ENCODE measurements at regions not wholly inside any gene's neighbourhood (a gene's known extent, or its start where the extent isn't known, plus 50 kb on each side); places are given as distances from the start of the nearest gene placed in this dataset.

DNA sequence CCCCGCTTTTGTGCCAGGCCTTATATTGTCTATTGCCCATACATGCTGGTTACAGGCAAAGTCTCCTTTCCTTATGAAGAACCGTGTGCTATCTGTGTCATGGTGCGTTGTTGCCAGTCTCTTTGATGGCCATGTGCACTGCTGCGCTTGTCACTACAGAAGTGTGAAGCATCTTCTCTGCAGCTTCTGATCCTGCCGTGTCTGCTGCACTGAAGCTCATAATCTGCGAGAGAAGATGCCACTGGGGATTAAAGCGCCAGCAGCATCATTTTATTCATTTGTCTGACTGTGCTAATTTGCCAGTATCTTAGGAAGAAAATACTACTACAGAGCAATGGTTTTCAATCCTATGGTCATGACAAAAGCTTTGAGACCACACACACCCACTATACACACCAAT lies 330.1 kb downstream of the FAT3 start:
- no peak overlapping the region for H2AK5ac ChIP-seq (ENCODE audit: low read depth, low read length)
- no peak overlapping the region for H4K91ac ChIP-seq (replicated peaks; ENCODE audit: insufficient read length, low read length)
- no peaks in the 10 kb centered on the region for H4K20me1 ChIP-seq (replicated peaks in 1 of 2; ENCODE audit: control insufficient read depth in 1 of 2, insufficient read depth in 2 of 2, low read length in 2 of 2)
- H2BK5ac ChIP-seq (ENCODE audit: low read depth, low read length), result no peak overlapping the region
- H2BK15ac ChIP-seq (ENCODE audit: low read length), result no peak overlapping the region
- no peak overlapping the region for H2AFZ ChIP-seq (ENCODE audit: low read length)
- no peak overlapping the region for H3K27ac ChIP-seq (ENCODE audit: low read depth, low read length)
- no peak overlapping the region for H2BK12ac ChIP-seq (ENCODE audit: low read depth, low read length)
- no peak for TF ChIP-seq POU5F1 (IDR thresholded peaks at IDR 0.05; ENCODE audit: low read depth, low read length)
- TF ChIP-seq, protein P1, sequence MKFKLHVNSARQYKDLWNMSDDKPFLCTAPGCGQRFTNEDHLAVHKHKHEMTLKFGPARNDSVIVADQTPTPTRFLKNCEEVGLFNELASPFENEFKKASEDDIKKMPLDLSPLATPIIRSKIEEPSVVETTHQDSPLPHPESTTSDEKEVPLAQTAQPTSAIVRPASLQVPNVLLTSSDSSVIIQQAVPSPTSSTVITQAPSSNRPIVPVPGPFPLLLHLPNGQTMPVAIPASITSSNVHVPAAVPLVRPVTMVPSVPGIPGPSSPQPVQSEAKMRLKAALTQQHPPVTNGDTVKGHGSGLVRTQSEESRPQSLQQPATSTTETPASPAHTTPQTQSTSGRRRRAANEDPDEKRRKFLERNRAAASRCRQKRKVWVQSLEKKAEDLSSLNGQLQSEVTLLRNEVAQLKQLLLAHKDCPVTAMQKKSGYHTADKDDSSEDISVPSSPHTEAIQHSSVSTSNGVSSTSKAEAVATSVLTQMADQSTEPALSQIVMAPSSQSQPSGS (IDR thresholded peaks at IDR 0.05; ENCODE audit: low read length), result no peak
- TF ChIP-seq HDAC2 (IDR thresholded peaks at IDR 0.05; ENCODE audit: borderline replicate concordance in 1 of 2, low read depth in 2 of 2, low read length in 2 of 2), result no peak
- no peak for TF ChIP-seq SP1 (IDR thresholded peaks at IDR 0.05; ENCODE audit: low read depth, low read length)
- no peak for TF ChIP-seq SP4 (IDR thresholded peaks at IDR 0.05; ENCODE audit: low read length)
- no peak for TF ChIP-seq POLR2AphosphoS5 (IDR thresholded peaks at IDR 0.05; ENCODE audit: low read depth, low read length)
- no peak for TF ChIP-seq TEAD4 (IDR thresholded peaks at IDR 0.05; ENCODE audit: low read depth, low read length)
- TF ChIP-seq TAF7 (optimal IDR thresholded peaks at IDR 0.05; ENCODE audit: borderline replicate concordance, low read depth, low read length), result no peak
- TF ChIP-seq, protein P2, sequence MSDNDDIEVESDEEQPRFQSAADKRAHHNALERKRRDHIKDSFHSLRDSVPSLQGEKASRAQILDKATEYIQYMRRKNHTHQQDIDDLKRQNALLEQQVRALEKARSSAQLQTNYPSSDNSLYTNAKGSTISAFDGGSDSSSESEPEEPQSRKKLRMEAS (IDR thresholded peaks at IDR 0.05), result no peak
- TF ChIP-seq RFX5 (IDR thresholded peaks at IDR 0.05; ENCODE audit: borderline replicate concordance, low read depth, low read length), result no peak
- no peaks in the 10 kb centered on the region for H3K36me3 ChIP-seq (ENCODE audit: control insufficient read depth in 2 of 4, insufficient read depth in 4 of 4, low read length in 3 of 4)
- FAIRE-seq (no peak), DNase-seq (ENCODE audit: low read depth in 1 of 2, low spot score in 2 of 2) (no peak)
- H3K14ac ChIP-seq (ENCODE audit: insufficient read length), result no peak overlapping the region
- H3K79me2 ChIP-seq (ENCODE audit: control insufficient read depth in 1 of 2, insufficient read depth in 2 of 2, low read length in 2 of 2), result no peaks in the 10 kb centered on the region
- H3K23me2 ChIP-seq (ENCODE audit: low read depth, low read length), result no peaks in the 10 kb centered on the region
- H3K18ac ChIP-seq (ENCODE audit: extremely low read depth, low read length), result no peak overlapping the region
- CTCF ChIA-PET (ENCODE audit: partially characterized antibody), result interaction anchor here (0.8 to 1.2 kb wide), 4 partner anchors 22 to 332 kb away, joined by 3 to 5 read pairs (median 3); no protein-coding TSS in a partner anchor
- H4K8ac ChIP-seq (ENCODE audit: extremely low read depth, insufficient read depth, low read length), result no peak overlapping the region
- no peak overlapping the region for H2BK120ac ChIP-seq (replicated peaks; ENCODE audit: low read depth, low read length)
- POLR2A ChIA-PET (ENCODE audit: partially characterized antibody), result interaction anchor here (1.0 kb wide), 1 partner anchor 26 kb away, joined by 3 read pairs; no protein-coding TSS in a partner anchor
- no peak overlapping the region for H4K5ac ChIP-seq (ENCODE audit: insufficient read length, low read depth, low read length)
- no peak overlapping the region for H3K56ac ChIP-seq (replicated peaks; ENCODE audit: insufficient read length, low read depth, low read length)
- H2BK20ac ChIP-seq (ENCODE audit: low read length), result no peak overlapping the region
- H3K4me3 ChIP-seq (ENCODE audit: extremely low read depth in 1 of 4, insufficient read depth in 2 of 4, low read depth in 3 of 4, low read length in 4 of 4), result no peak overlapping the region
- 94% methylated on average over 7 of the region's 7 CpGs; no CpG with 5 or more reads in 1 of the 2 experiments for WGBS, 2 experiments (ENCODE audit: extremely low coverage in 1 of 2, insufficient coverage in 1 of 2, insufficient read length in 1 of 2, insufficient replicate concordance in 2 of 2, low coverage in 1 of 2, low lambda C conversion rate in 2 of 2, missing lambda C conversion rate in 1 of 2)
- H3K4me1 ChIP-seq (replicated peaks in 1 of 4; ENCODE audit: control insufficient read depth in 3 of 4, insufficient read depth in 4 of 4, low read length in 3 of 4), result peaks cover 0 to 14% (median 6%) of the 10 kb centered on the region in 4 experiments; a peak in 3 of 7 replicates
- no peak overlapping the region for H3K9ac ChIP-seq (replicated peaks in 1 of 4; ENCODE audit: extremely low read depth in 1 of 4, low read depth in 3 of 4, low read length in 3 of 4)
- no peaks in the 10 kb centered on the region for H3K79me1 ChIP-seq (ENCODE audit: low read depth, low read length)
- no peak overlapping the region for H3K4ac ChIP-seq (replicated peaks; ENCODE audit: insufficient read length, low read depth, low read length)
- no peak overlapping the region for H3K4me2 ChIP-seq (ENCODE audit: insufficient read depth in 1 of 2, low read depth in 2 of 2, low read length in 2 of 2)
- no peak overlapping the region for H3K23ac ChIP-seq (ENCODE audit: insufficient read length)
- H3K9me3 ChIP-seq (ENCODE audit: insufficient read depth in 2 of 2, low read depth in 1 of 2, low read length in 1 of 2), result no peaks in the 10 kb centered on the region
- no peaks in the 10 kb centered on the region for H3K27me3 ChIP-seq (replicated peaks in 1 of 4; ENCODE audit: control insufficient read depth in 3 of 4, extremely low read depth in 1 of 4, insufficient read depth in 3 of 4, low read length in 3 of 4)
